ENCODE measurements at regions not wholly inside any gene's neighbourhood (a gene's known extent, or its start where the extent isn't known, plus 50 kb on each side); places are given as distances from the start of the nearest gene placed in this dataset.

GRCh38 chr2:23058435-23058834 lies 326.5 kb upstream of the KLHL29 start:
- TF ChIP-seq POLR2A (IDR thresholded peaks at IDR 0.05; ENCODE audit: low read depth, low read length) (no peak), TAF1 (IDR thresholded peaks at IDR 0.05; ENCODE audit: low read depth, low read length) (no peak), POLR2AphosphoS5 (IDR thresholded peaks at IDR 0.05; ENCODE audit: low read depth, low read length) (no peak), SPI1 (IDR thresholded peaks at IDR 0.05; ENCODE audit: low read depth, low read length) (no peak), PAX5 (IDR thresholded peaks at IDR 0.05; ENCODE audit: insufficient read depth, low read length, severe bottlenecking) (no peak), POU2F2 (IDR thresholded peaks at IDR 0.05; ENCODE audit: low read depth, low read length) (no peak)
